ENCODE measurements at regions not wholly inside any gene's neighbourhood (a gene's known extent, or its start where the extent isn't known, plus 50 kb on each side); places are given as distances from the start of the nearest gene placed in this dataset.

DNA sequence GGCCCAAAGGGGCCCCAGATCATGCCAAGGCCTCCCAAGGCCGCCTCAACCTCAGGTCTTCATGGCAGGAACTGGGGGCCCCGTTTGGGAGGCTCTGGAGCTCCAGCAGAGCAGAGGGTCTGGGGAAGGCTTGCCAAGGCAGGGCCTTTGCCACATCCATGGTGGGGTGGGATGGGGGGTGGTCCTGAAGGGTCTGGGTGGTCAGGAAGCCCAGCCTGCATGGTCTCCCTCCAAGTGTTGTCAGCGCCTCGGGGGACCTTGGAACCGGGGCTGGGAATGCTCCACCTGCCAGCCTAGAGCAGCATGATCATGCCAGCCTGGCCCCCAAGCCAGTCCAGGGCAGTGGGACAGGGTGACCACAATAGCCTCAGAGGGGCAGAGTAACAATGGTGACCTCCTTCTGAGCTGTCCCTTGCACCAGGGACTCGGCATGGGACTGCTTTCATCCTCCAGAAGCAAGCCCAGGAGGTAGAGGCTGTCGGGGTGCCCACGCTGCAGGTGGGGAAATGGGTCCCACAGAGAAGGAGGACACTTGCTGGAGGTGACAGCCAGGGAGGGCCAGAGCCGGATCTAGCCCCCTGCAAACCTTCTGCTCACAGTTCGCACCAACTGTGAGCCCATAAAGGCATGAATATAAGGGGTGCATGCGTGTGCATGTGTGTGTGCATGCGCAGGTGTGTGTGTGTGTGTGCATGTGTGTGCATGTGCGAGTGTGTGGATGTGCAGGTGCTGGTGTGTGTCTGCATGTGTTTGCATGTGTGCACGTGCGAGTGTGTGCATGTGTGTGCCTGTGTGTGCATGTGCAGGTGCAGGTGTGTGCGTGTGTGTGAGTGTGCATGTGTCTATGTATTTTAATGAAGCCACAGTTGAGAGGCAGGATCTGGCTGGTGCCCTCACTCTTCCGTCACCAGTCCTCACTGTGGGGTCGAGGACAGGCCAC is 63.8 kb downstream of the MYEOV start (continued):
- TF ChIP-seq, protein P1, sequence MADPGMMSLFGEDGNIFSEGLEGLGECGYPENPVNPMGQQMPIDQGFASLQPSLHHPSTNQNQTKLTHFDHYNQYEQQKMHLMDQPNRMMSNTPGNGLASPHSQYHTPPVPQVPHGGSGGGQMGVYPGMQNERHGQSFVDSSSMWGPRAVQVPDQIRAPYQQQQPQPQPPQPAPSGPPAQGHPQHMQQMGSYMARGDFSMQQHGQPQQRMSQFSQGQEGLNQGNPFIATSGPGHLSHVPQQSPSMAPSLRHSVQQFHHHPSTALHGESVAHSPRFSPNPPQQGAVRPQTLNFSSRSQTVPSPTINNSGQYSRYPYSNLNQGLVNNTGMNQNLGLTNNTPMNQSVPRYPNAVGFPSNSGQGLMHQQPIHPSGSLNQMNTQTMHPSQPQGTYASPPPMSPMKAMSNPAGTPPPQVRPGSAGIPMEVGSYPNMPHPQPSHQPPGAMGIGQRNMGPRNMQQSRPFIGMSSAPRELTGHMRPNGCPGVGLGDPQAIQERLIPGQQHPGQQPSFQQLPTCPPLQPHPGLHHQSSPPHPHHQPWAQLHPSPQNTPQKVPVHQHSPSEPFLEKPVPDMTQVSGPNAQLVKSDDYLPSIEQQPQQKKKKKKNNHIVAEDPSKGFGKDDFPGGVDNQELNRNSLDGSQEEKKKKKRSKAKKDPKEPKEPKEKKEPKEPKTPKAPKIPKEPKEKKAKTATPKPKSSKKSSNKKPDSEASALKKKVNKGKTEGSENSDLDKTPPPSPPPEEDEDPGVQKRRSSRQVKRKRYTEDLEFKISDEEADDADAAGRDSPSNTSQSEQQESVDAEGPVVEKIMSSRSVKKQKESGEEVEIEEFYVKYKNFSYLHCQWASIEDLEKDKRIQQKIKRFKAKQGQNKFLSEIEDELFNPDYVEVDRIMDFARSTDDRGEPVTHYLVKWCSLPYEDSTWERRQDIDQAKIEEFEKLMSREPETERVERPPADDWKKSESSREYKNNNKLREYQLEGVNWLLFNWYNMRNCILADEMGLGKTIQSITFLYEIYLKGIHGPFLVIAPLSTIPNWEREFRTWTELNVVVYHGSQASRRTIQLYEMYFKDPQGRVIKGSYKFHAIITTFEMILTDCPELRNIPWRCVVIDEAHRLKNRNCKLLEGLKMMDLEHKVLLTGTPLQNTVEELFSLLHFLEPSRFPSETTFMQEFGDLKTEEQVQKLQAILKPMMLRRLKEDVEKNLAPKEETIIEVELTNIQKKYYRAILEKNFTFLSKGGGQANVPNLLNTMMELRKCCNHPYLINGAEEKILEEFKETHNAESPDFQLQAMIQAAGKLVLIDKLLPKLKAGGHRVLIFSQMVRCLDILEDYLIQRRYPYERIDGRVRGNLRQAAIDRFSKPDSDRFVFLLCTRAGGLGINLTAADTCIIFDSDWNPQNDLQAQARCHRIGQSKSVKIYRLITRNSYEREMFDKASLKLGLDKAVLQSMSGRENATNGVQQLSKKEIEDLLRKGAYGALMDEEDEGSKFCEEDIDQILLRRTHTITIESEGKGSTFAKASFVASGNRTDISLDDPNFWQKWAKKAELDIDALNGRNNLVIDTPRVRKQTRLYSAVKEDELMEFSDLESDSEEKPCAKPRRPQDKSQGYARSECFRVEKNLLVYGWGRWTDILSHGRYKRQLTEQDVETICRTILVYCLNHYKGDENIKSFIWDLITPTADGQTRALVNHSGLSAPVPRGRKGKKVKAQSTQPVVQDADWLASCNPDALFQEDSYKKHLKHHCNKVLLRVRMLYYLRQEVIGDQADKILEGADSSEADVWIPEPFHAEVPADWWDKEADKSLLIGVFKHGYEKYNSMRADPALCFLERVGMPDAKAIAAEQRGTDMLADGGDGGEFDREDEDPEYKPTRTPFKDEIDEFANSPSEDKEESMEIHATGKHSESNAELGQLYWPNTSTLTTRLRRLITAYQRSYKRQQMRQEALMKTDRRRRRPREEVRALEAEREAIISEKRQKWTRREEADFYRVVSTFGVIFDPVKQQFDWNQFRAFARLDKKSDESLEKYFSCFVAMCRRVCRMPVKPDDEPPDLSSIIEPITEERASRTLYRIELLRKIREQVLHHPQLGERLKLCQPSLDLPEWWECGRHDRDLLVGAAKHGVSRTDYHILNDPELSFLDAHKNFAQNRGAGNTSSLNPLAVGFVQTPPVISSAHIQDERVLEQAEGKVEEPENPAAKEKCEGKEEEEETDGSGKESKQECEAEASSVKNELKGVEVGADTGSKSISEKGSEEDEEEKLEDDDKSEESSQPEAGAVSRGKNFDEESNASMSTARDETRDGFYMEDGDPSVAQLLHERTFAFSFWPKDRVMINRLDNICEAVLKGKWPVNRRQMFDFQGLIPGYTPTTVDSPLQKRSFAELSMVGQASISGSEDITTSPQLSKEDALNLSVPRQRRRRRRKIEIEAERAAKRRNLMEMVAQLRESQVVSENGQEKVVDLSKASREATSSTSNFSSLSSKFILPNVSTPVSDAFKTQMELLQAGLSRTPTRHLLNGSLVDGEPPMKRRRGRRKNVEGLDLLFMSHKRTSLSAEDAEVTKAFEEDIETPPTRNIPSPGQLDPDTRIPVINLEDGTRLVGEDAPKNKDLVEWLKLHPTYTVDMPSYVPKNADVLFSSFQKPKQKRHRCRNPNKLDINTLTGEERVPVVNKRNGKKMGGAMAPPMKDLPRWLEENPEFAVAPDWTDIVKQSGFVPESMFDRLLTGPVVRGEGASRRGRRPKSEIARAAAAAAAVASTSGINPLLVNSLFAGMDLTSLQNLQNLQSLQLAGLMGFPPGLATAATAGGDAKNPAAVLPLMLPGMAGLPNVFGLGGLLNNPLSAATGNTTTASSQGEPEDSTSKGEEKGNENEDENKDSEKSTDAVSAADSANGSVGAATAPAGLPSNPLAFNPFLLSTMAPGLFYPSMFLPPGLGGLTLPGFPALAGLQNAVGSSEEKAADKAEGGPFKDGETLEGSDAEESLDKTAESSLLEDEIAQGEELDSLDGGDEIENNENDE (IDR thresholded peaks at IDR 0.05; ENCODE audit: insufficient replicate concordance, low read length): no peak

All from H1 (cell line).